CD4-positive, alpha-beta memory T cell (primary cell): ENCODE measurements at regions not wholly inside any gene's neighbourhood (a gene's known extent, or its start where the extent isn't known, plus 50 kb on each side); places are given as distances from the start of the nearest gene placed in this dataset.

Experiments
- CTCF ChIA-PET: fragments of 350-600 bp; sonication (Branson Sonifier 250); formaldehyde crosslinking; loops from one replicate; lab custom pipeline; 2021; ENCODE audit warnings: inconsistent platforms; ENCODE audit not compliant: partially characterized antibody; lab: Charles Lee
- POLR2A ChIA-PET: fragments of 350-600 bp; sonication (Branson Sonifier 250); formaldehyde crosslinking; loops from one replicate; lab custom pipeline; 2021; ENCODE audit not compliant: partially characterized antibody; lab: Charles Lee
- DNase-seq, 5 donors: peaks; one replicate each; pipeline versions ENCODE4 v3.0.0 to v3.0.0-alpha.2; 2020 to 2022; ENCODE audit warnings: mixed read lengths in 1 of 5
- H3K27ac ChIP-seq: one replicate; pipeline ENCODE4 v1.7.0; 2013; ENCODE audit warnings: low read depth, low read length
- H3K27me3 ChIP-seq: 2 replicates; pipeline ENCODE4 v1.7.0; 2013; ENCODE audit warnings: mild to moderate bottlenecking, low read length, moderate library complexity; ENCODE audit not compliant: insufficient read depth
- H3K36me3 ChIP-seq: 2 replicates; pipeline ENCODE4 v1.7.0; 2013; ENCODE audit warnings: mild to moderate bottlenecking, low read length, moderate library complexity; ENCODE audit not compliant: insufficient read depth
- H3K4me1 ChIP-seq: 2 replicates; pipeline ENCODE4 v1.7.0; 2013; ENCODE audit warnings: mild to moderate bottlenecking, low read length, moderate library complexity; ENCODE audit not compliant: insufficient read depth
- H3K4me3 ChIP-seq, 2 donors: one replicate each; pipeline ENCODE4 v1.7.0; 2013; ENCODE audit warnings: low read length in 2 of 2, mild to moderate bottlenecking in 1 of 2
- H3K9me3 ChIP-seq, 2 donors: one replicate each; pipeline ENCODE4 v1.7.0; 2013; ENCODE audit warnings: low read length in 2 of 2, control low read depth in 1 of 2; ENCODE audit not compliant: control insufficient read depth in 1 of 2
- H3K27ac Mint-ChIP-seq, 7 donors: one replicate each; pipeline ENCODE4 v1.8.0; 2020 to 2021; ENCODE audit warnings: mixed read lengths in 7 of 7, mild to moderate bottlenecking in 6 of 7, inconsistent platforms in 3 of 7, moderate library complexity in 3 of 7
- H3K27me3 Mint-ChIP-seq, 2 donors: one replicate each; pipeline ENCODE4 v1.8.0; 2020 to 2021; ENCODE audit warnings: mixed read lengths in 2 of 2
- H3K36me3 Mint-ChIP-seq, 2 donors: one replicate each; pipeline ENCODE4 v1.8.0; 2020 to 2021; ENCODE audit warnings: mixed read lengths in 2 of 2, inconsistent platforms in 1 of 2, mild to moderate bottlenecking in 1 of 2
- H3K4me1 Mint-ChIP-seq, 4 donors: one replicate each; pipeline ENCODE4 v1.8.0; 2020 to 2021; ENCODE audit warnings: mixed read lengths in 4 of 4, mild to moderate bottlenecking in 1 of 4
- H3K4me3 Mint-ChIP-seq, 8 donors: one replicate each; pipeline ENCODE4 v1.8.0; 2020 to 2021; ENCODE audit warnings: mixed read lengths in 8 of 8, mild to moderate bottlenecking in 7 of 8, moderate library complexity in 6 of 8, inconsistent platforms in 3 of 8
- H3K9me3 Mint-ChIP-seq, 8 donors: one replicate each; pipeline ENCODE4 v1.8.0; 2020 to 2021; ENCODE audit warnings: mixed read lengths in 8 of 8, mild to moderate bottlenecking in 5 of 8, inconsistent platforms in 3 of 8, moderate library complexity in 1 of 8
- intact Hi-C: fragments of 100-400 bp; cut with micrococcal nuclease; formaldehyde crosslinking; loops from one replicate; pipeline ENCODE4 v1.15.1; 2023

DNA sequence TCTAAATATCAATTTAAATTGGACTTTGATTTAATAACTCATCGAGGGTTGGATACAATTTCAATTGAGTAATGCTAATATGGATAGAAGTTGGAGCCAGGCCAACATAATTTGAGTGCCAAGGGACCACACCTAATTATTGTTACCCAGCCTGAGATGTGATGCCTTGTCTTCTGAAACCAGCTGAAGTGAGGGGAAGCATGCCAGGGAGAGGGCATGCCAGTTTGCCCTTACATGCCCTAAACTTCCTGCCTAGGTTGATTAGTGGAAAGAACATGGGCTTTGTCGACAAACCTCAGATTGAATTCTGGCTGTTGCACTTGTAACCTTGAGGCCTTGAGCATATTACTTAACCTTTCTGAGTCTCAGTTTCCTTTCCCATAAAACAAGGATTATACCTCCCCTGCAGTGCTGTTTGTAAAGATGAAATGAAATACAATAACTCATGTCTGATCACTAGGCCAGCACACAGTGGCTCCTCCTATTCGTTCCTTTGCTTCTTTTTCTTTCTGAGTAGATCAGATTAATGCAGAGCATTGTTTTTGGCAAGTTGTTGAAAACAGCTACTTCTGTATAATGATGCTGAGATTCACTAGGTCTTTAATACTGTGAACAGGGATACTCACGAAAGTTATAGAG is 412.8 kb downstream of the TLE4 start:
- H3K27ac Mint-ChIP-seq, result no peak overlapping the region
- POLR2A ChIA-PET, result no interaction called here
- Histone ChIP-seq H3K4me3 (no peak overlapping the region), H3K4me1 (no peaks in the 10 kb centered on the region), H3K9me3 (no peaks in the 10 kb centered on the region), H3K36me3 (no peaks in the 10 kb centered on the region), H3K27ac (no peak overlapping the region), H3K27me3 (no peaks in the 10 kb centered on the region)
- CTCF ChIA-PET, result interaction anchor here (0.9 kb wide), 1 partner anchor 10 kb away, joined by 3 read pairs; no protein-coding TSS in a partner anchor
- intact Hi-C loops, result no loop called here
- H3K9me3 Mint-ChIP-seq, result peaks cover 0 to 4% (median 0%) of the 10 kb centered on the region in 8 donors
- H3K27me3 Mint-ChIP-seq, result peaks cover 5 to 9% of the 10 kb centered on the region in 2 donors
- no peaks in the 10 kb centered on the region for H3K36me3 Mint-ChIP-seq
- H3K4me3 Mint-ChIP-seq, result no peak overlapping the region
- H3K4me1 Mint-ChIP-seq, result no peaks in the 10 kb centered on the region
- no peak for DNase-seq

DNA sequence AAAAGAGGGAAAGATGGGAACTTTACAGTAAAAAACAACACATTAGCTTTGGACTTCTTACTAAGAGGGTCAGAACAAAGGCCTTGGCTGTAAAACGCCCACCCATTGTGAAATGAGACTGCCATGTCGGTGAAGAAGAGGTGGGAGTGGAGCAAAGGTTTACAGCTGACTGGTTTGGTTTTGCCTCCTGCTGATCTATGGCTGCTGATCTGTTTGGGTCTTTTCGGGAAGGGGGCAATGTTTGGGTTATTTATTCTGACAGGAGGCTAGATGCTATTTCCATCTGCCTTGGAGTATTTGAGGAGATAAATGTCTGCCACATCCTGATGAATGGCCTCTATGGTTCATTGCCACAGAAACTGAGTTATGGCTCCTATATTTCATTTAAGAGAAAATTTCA is 408.7 kb downstream of the TLE4 start:
- CTCF ChIA-PET, result interaction anchor here (0.9 kb wide), 1 partner anchor 24 kb away, joined by 3 read pairs; no protein-coding TSS in a partner anchor
- no peak overlapping the region for H3K27ac Mint-ChIP-seq
- Histone ChIP-seq H3K9me3 (no peaks in the 10 kb centered on the region), H3K4me3 (no peak overlapping the region), H3K36me3 (no peaks in the 10 kb centered on the region), H3K27ac (no peak overlapping the region), H3K27me3 (no peaks in the 10 kb centered on the region), H3K4me1 (no peaks in the 10 kb centered on the region)
- no peaks in the 10 kb centered on the region for H3K4me1 Mint-ChIP-seq
- H3K4me3 Mint-ChIP-seq, result no peak overlapping the region
- DNase-seq, result no peak
- peaks cover 9 to 20% of the 10 kb centered on the region in 2 donors for H3K27me3 Mint-ChIP-seq
- peaks cover 0 to 4% (median 0%) of the 10 kb centered on the region in 8 donors for H3K9me3 Mint-ChIP-seq
- no peaks in the 10 kb centered on the region for H3K36me3 Mint-ChIP-seq
- POLR2A ChIA-PET, result no interaction called here
- intact Hi-C loops, result no loop called here

DNA sequence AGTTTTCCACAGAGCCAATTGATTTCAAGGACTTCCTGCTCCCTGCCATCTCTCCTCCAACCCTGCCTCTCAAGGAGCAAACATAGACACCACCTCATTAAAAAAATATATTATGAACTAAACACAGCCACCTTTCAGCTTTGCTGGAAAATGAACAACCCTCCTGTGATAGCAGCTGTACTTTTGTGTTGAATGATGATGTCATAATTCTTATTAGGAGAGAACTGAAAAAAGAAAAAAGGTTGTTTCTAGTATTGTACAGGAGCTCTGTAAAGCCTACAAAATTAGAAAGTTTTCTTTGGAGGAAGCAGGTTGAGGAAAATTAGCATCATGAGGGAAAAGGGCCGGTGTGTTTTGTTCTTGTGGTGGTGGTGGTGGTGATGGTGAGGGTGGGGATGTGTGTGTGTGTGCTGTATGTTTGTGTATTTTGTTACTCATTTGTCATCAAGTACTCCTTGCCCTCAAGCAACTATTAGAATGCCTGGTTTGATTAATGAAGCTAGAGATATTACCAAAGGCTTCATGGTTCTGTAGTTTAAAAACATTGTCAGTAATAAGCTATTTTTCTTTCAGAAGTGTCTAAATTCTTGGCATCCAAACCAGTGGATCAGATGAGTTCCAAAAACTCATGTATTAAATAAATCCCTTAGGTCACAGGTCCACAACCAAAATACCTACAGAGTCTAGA is 405.9 kb downstream of the TLE4 start:
- no peaks in the 10 kb centered on the region for H3K27me3 ChIP-seq
- peaks cover 0 to 4% (median 0%) of the 10 kb centered on the region in 8 donors for H3K9me3 Mint-ChIP-seq
- peaks cover 9 to 23% of the 10 kb centered on the region in 2 donors for H3K27me3 Mint-ChIP-seq
- no peaks in the 10 kb centered on the region for H3K36me3 ChIP-seq
- intact Hi-C loops, result no loop called here
- H3K36me3 Mint-ChIP-seq, result no peaks in the 10 kb centered on the region
- no peak overlapping the region for H3K4me3 Mint-ChIP-seq
- ChIA-PET POLR2A (no interaction called here), CTCF (no interaction called here)
- H3K4me1 ChIP-seq, result no peaks in the 10 kb centered on the region
- no peaks in the 10 kb centered on the region for H3K4me1 Mint-ChIP-seq
- no peak overlapping the region for H3K27ac Mint-ChIP-seq
- H3K4me3 ChIP-seq, result no peak overlapping the region
- DNase-seq, result no peak
- H3K27ac ChIP-seq, result no peak overlapping the region
- H3K9me3 ChIP-seq, result no peaks in the 10 kb centered on the region

DNA sequence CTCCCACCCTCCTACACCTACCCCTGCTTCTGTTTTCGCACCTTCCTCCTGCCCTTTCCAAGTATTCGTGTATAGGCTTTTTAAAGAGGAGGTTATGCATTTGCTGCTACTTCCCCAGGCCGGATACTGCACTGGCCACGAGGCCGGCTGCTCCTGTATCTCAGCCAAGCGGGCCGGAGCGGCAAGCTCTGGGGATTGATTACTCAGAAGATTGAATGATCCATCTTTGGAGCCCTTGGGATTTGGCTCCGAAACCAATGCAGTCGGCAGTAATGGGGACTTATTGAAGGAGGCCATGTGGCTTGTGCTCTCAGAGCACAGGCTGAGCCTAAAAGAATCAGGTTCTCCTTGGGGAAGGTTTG is 405.3 kb downstream of the TLE4 start:
- H3K36me3 ChIP-seq, result no peaks in the 10 kb centered on the region
- intact Hi-C loops, result no loop called here
- peaks cover 4 to 23% of the 10 kb centered on the region in 2 donors for H3K27me3 Mint-ChIP-seq
- no peaks in the 10 kb centered on the region for H3K9me3 ChIP-seq
- no peaks in the 10 kb centered on the region for H3K4me1 Mint-ChIP-seq
- no peaks in the 10 kb centered on the region for H3K9me3 Mint-ChIP-seq
- no peaks in the 10 kb centered on the region for H3K36me3 Mint-ChIP-seq
- ChIA-PET POLR2A (no interaction called here), CTCF (no interaction called here)
- H3K27ac Mint-ChIP-seq, result no peak overlapping the region
- no peak overlapping the region for H3K4me3 ChIP-seq
- H3K27me3 ChIP-seq, result no peaks in the 10 kb centered on the region
- no peak overlapping the region for H3K4me3 Mint-ChIP-seq
- H3K4me1 ChIP-seq, result no peaks in the 10 kb centered on the region
- no peak overlapping the region for H3K27ac ChIP-seq
- DNase-seq, result no peak

DNA sequence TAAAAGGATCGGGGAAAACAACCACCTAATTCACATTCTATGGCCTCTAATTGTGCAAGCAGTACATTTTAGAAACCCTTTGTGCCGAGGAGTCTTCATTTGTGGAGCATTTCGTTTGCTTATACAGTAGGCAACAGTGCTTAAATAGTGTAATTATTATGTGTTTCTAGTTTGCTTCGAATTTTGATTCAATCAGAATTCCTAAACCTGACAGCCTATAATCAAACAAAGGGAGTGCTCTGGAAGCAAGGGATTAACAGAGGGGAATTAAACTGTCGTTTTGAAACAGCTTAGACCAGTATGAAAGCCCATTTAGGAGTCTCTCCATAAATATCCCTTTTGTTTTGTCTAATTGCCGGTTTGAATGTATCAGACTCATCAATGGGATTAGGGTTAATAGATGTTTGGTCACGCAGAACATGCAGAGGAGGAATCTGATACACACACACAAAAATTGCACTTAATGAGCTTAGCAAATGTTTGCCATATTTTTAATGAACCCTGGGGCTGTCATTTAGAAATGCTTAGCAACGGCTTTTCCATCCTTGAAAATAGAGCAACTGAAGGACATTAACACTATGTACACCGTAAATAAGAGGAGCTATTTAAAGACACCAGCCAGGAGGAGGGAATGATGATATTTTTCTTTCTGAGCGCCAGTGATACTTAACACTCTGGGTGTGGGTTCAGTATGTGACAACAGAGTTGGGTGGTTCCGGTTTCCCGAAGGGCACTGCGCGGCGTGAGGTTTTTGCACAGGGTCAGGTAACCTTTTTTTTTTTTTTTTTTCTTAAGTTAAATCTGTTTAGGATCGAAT is 404.7 kb downstream of the TLE4 start:
- no peaks in the 10 kb centered on the region for H3K4me1 Mint-ChIP-seq
- no peaks in the 10 kb centered on the region for H3K36me3 ChIP-seq
- intact Hi-C loops, result no loop called here
- no peak overlapping the region for H3K4me3 Mint-ChIP-seq
- H3K4me1 ChIP-seq, result no peaks in the 10 kb centered on the region
- no peaks in the 10 kb centered on the region for H3K27me3 ChIP-seq
- no peak overlapping the region for H3K4me3 ChIP-seq
- CTCF ChIA-PET, result no interaction called here
- peaks cover 4 to 23% of the 10 kb centered on the region in 2 donors for H3K27me3 Mint-ChIP-seq
- POLR2A ChIA-PET, result no interaction called here
- H3K27ac Mint-ChIP-seq, result no peak overlapping the region
- no peak for DNase-seq
- H3K36me3 Mint-ChIP-seq, result no peaks in the 10 kb centered on the region
- H3K9me3 ChIP-seq, result no peaks in the 10 kb centered on the region
- no peak overlapping the region for H3K27ac ChIP-seq
- H3K9me3 Mint-ChIP-seq, result no peaks in the 10 kb centered on the region

DNA sequence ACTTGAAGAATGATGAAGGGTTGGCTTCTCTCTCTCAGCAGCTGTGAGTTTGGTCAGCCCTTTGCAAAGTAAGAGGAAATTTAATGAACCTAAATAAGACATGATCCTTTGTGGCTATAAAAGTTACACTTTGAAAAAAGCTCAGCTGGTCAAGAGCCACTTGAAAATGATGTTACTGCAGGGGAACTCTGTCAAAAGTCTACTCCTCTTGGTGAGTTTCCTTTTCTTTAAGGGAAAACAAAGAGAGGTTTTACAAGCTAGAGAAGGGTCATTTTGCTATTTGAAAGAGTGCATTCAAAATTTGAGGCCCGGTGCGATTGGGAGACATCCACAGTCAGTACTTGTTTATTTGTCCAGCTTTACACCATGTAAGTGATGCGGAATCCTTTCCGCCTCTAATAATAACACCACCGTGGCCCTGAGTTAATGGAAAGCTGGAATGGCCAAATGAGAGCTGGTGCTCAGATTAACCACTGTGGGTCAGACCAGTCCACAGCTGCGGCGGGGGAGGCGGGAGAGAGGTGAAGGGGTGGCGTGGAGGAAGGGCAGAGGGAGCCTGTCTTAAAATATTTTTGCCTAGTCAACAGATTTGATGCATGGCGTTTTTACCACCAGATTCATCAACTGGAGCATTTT is 404.0 kb downstream of the TLE4 start:
- DNase-seq, result no peak

More for the DNA sequence above, 404.0 kb downstream of the TLE4 start:
- Mint-ChIP-seq H3K36me3 (no peaks in the 10 kb centered on the region), H3K27ac (no peak overlapping the region), H3K9me3 (peaks cover 0 to 4% (median 0%) of the 10 kb centered on the region in 8 donors), H3K4me3 (no peak overlapping the region), H3K4me1 (no peaks in the 10 kb centered on the region), H3K27me3 (peaks cover 7 to 21% of the 10 kb centered on the region in 2 donors)
- Histone ChIP-seq H3K4me3 (no peak overlapping the region), H3K9me3 (no peaks in the 10 kb centered on the region), H3K4me1 (no peaks in the 10 kb centered on the region), H3K27ac (no peak overlapping the region), H3K27me3 (no peaks in the 10 kb centered on the region), H3K36me3 (no peaks in the 10 kb centered on the region)
- ChIA-PET CTCF (interaction anchor here (1.2 kb wide), 1 partner anchor 9 kb away, joined by 3 read pairs; no protein-coding TSS in a partner anchor), POLR2A (no interaction called here)
- intact Hi-C loops, result no loop called here
